ENCODE measurements at regions not wholly inside any gene's neighbourhood (a gene's known extent, or its start where the extent isn't known, plus 50 kb on each side); places are given as distances from the start of the nearest gene placed in this dataset.

- no peak for ATAC-seq (ENCODE audit: low FRiP score in 2 of 2)
- no peak for DNase-seq
- no peaks in the 10 kb centered on the region for H3K36me3 ChIP-seq
- WGBS, 2 donors = 88 to 89% methylated on average over 15 to 16 of the region's 16 CpGs
- no peaks in the 10 kb centered on the region for H3K4me1 ChIP-seq
- H3K27me3 ChIP-seq = no peaks in the 10 kb centered on the region
- no peaks in the 10 kb centered on the region for H3K9me3 ChIP-seq
- H3K4me3 ChIP-seq = no peak overlapping the region
- TF ChIP-seq EP300 (IDR thresholded peaks at IDR 0.05) = no peak
- TF ChIP-seq POLR2A (IDR thresholded peaks at IDR 0.05) = no peak
- no peak for TF ChIP-seq CTCF (IDR thresholded peaks at IDR 0.05)
- no peak for TF ChIP-seq POLR2AphosphoS5 (IDR thresholded peaks at IDR 0.05)
- H3K27ac ChIP-seq = no peak overlapping the region
These were observed 119.0 kb upstream of the RPS6KA2 start for GRCh38 chr6:166745801-166746668.

- H3K4me3 ChIP-seq = no peak overlapping the region
- peak in 1 of 2 donors; percentile 78 for DNase-seq
- no peaks in the 10 kb centered on the region for H3K36me3 ChIP-seq
- H3K4me1 ChIP-seq = no peaks in the 10 kb centered on the region
- ATAC-seq (ENCODE audit: low FRiP score in 2 of 2) = peak in 1 of 2 donors; percentile 23
- H3K9me3 ChIP-seq = no peaks in the 10 kb centered on the region
- no peaks in the 10 kb centered on the region for H3K27me3 ChIP-seq
- H3K27ac ChIP-seq = no peak overlapping the region
- TF ChIP-seq POLR2A (IDR thresholded peaks at IDR 0.05) = no peak
- no peak for TF ChIP-seq CTCF (IDR thresholded peaks at IDR 0.05)
- TF ChIP-seq EP300 (IDR thresholded peaks at IDR 0.05) = no peak
- no peak for TF ChIP-seq POLR2AphosphoS5 (IDR thresholded peaks at IDR 0.05)
- 90 to 91% methylated on average over 16 to 28 of the region's 33 CpGs for WGBS, 2 donors
These were observed 117.4 kb upstream of the RPS6KA2 start for GRCh38 chr6:166744223-166745134.

GRCh38 chr6:166743406-166744222 is 116.6 kb upstream of the RPS6KA2 start:
- Histone ChIP-seq H3K27me3 (no peaks in the 10 kb centered on the region), H3K9me3 (no peaks in the 10 kb centered on the region), H3K36me3 (no peaks in the 10 kb centered on the region), H3K4me1 (no peaks in the 10 kb centered on the region), H3K4me3 (no peak overlapping the region), H3K27ac (no peak overlapping the region)
- DNase-seq (no peak), ATAC-seq (ENCODE audit: low FRiP score in 2 of 2) (peak; percentile 14 to 67)
- no peak for TF ChIP-seq POLR2A (IDR thresholded peaks at IDR 0.05)
- no peak for TF ChIP-seq EP300 (IDR thresholded peaks at IDR 0.05)
- TF ChIP-seq CTCF (IDR thresholded peaks at IDR 0.05) = no peak
- TF ChIP-seq POLR2AphosphoS5 (IDR thresholded peaks at IDR 0.05) = no peak
- 74 to 75% methylated on average over 16 to 21 of the region's 21 CpGs for WGBS, 2 donors

GRCh38 chr6:166742981-166743380 is 115.9 kb upstream of the RPS6KA2 start:
- ATAC-seq (ENCODE audit: low FRiP score in 2 of 2) = no peak
- H3K36me3 ChIP-seq = no peaks in the 10 kb centered on the region
- no peak for DNase-seq

More at GRCh38 chr6:166742981-166743380, 115.9 kb upstream of the RPS6KA2 start:
- Histone ChIP-seq H3K9me3 (no peaks in the 10 kb centered on the region), H3K4me3 (no peak overlapping the region), H3K27me3 (no peaks in the 10 kb centered on the region), H3K4me1 (no peaks in the 10 kb centered on the region), H3K27ac (no peak overlapping the region)
- 89 to 98% methylated on average over 5 to 7 of the region's 7 CpGs for WGBS, 2 donors
- TF ChIP-seq CTCF (IDR thresholded peaks at IDR 0.05) = no peak
- TF ChIP-seq POLR2AphosphoS5 (IDR thresholded peaks at IDR 0.05) = no peak
- TF ChIP-seq EP300 (IDR thresholded peaks at IDR 0.05) = no peak

Data from upper lobe of left lung (tissue), 6 donors.